Heart left ventricle (tissue), 13 donors: ENCODE measurements at regions not wholly inside any gene's neighbourhood (a gene's known extent, or its start where the extent isn't known, plus 50 kb on each side); places are given as distances from the start of the nearest gene placed in this dataset.

Source experiments
- CTCF ChIP-seq, 12 donors: fragments of 200-600 bp; sonication (generic) in 4 of 12; IDR thresholded peaks; one replicate each; pipeline versions ENCODE4 v1.5.0 to v1.8.0; 2018 to 2022; ENCODE audit warnings: antibody characterized with exemption in 12 of 12, mild to moderate bottlenecking in 5 of 12
- POLR2A ChIP-seq, 2 donors: fragments of 450-650 bp; IDR thresholded peaks; one replicate each; pipeline ENCODE4 v1.6.1; 2017; ENCODE audit warnings: antibody characterized with exemption in 2 of 2, mild to moderate bottlenecking in 2 of 2, moderate library complexity in 2 of 2
- donor health status: ischemic (EF 13 %, LVEDD 7.1; RV severe dilation, severe dysfunction).
- donor health status: DM: no; HTN: yes; CAD: no.
- donor health status: DM: no; HTN: no; CAD: no.
- donor health status: ischemic (EF 25% LVEDD 6.9; RV normal size, moderate dysfunction).
- donor health status: ischemic (EF 25% LVEDD 5.7; RV mildly dilated, moderate dysfunction).
- donor health status: ischemic (EF 35%, LVEDD 5.7; RV mildly dilated, moderate dysfunction).
- donor health status: nonischemic (EF 11% LVEDD 7.7; RV severe dilation, severe dysfunction).
- donor health status: DM: yes; HTN: yes; CAD: no.
- donor health status: PGD.
- donor health status: ischemic (EF 29% LVEDD 5.4; RV normal size, mild dysfunction).
- donor health status: nonischemic (EF 23%, LVEDD 6.1; RV moderate dilation, normal function).

GRCh38 chr3:72339670-72340030, 508.6 kb downstream of the SHQ1 start:
- TF ChIP-seq POLR2A (IDR thresholded peaks at IDR 0.05): no peak
- TF ChIP-seq CTCF (IDR thresholded peaks at IDR 0.05): no peak
